ENCODE measurements at regions not wholly inside any gene's neighbourhood (a gene's known extent, or its start where the extent isn't known, plus 50 kb on each side); places are given as distances from the start of the nearest gene placed in this dataset.

GRCh38 chr1:67545364-67545763 lies 115.2 kb upstream of the SERBP1 start:
- TF ChIP-seq CTCF (conservative IDR thresholded peaks at IDR 0.05 in 1 of 2, IDR thresholded peaks at IDR 0.05 in 1 of 2; ENCODE audit: low read depth in 1 of 2, low read length in 2 of 2) (no peak), EZH2 (IDR thresholded peaks at IDR 0.05; ENCODE audit: low read length, missing control alignments) (no peak)

All from fibroblast of lung (primary cell).